ENCODE measurements at regions not wholly inside any gene's neighbourhood (a gene's known extent, or its start where the extent isn't known, plus 50 kb on each side); places are given as distances from the start of the nearest gene placed in this dataset.

DNA sequence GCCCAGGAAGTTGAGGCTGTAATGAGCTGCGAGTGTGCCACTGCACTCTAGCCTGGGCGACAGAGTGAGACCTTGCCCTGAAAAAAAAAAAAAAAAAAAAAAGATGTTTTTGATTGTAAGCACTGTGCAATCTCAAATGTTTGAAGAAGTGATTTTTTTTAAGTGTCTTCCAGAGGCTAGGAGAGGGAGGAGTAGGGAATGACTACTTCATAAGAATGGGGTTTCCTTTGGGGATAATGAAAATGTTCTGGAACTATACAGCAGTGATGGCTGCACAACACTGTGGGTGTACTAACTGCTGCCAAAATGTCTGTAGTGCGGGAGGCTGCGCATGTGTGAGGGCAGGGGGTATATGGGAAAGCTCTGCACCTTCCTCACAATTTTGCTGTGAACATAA lies 83.7 kb downstream of the MCFD2 start:
- DNase-seq: no peak
- WGBS, 5 donors: 78 to 97% (median 94%) methylated on average over 4 of the region's 4 CpGs
- TF ChIP-seq EP300 (IDR thresholded peaks at IDR 0.05): no peak
- TF ChIP-seq, protein P1, sequence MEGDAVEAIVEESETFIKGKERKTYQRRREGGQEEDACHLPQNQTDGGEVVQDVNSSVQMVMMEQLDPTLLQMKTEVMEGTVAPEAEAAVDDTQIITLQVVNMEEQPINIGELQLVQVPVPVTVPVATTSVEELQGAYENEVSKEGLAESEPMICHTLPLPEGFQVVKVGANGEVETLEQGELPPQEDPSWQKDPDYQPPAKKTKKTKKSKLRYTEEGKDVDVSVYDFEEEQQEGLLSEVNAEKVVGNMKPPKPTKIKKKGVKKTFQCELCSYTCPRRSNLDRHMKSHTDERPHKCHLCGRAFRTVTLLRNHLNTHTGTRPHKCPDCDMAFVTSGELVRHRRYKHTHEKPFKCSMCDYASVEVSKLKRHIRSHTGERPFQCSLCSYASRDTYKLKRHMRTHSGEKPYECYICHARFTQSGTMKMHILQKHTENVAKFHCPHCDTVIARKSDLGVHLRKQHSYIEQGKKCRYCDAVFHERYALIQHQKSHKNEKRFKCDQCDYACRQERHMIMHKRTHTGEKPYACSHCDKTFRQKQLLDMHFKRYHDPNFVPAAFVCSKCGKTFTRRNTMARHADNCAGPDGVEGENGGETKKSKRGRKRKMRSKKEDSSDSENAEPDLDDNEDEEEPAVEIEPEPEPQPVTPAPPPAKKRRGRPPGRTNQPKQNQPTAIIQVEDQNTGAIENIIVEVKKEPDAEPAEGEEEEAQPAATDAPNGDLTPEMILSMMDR (IDR thresholded peaks at IDR 0.05): no peak
- no peak for TF ChIP-seq POLR2AphosphoS5 (IDR thresholded peaks at IDR 0.05)
- no peak for TF ChIP-seq POLR2A (IDR thresholded peaks at IDR 0.05)
- no peaks in the 10 kb centered on the region for H3K27me3 ChIP-seq
- H3K4me3 ChIP-seq: no peak overlapping the region
- no peaks in the 10 kb centered on the region for H3K9me3 ChIP-seq
- peaks cover 0 to 12% (median 3%) of the 10 kb centered on the region in 4 donors for H3K4me1 ChIP-seq
- H3K27ac ChIP-seq: no peak overlapping the region
- intact Hi-C loops (cut with DNase I; ENCODE audit: low total_unique reads): no loop called here
- H3K36me3 ChIP-seq: no peaks in the 10 kb centered on the region

DNA sequence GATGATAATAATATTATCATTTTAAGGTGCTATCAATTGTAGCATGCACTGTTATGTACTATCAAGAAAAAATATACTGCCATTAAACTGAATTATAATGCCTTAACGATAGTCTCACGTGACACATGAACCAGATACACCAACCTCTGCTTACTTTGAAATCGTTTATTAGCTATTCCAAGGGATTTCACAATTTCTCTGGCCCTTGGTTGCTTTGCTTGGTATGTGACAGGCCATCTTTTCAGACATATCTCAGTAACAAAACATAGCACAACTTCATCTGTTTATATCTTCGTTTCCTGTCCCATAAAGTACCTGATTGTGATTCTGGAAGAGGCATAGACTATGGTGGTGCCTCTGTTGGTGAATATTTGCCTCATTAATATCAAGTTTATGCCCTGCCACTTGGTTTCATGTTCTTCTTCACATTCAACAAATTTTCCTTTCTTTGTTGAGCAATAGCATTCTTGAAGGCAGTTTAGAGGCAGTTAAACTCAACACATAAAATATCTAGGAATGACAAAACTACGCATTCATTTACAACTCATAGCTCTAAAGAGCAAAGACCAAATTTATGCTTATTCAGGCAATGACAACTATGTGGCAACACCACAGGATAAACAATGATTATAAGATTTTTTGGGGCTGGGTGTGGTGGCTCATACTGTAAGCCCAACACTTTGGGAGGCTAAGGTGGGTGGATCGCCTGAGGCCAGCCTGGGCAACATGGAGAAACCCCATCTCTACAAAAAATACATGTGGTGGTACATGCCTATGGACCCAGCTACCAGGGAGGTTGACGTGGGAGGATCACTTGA lies 84.3 kb downstream of the MCFD2 start:
- H3K27me3 ChIP-seq: no peaks in the 10 kb centered on the region
- H3K9me3 ChIP-seq: no peaks in the 10 kb centered on the region
- TF ChIP-seq, protein P1 (IDR thresholded peaks at IDR 0.05): no peak
- TF ChIP-seq POLR2AphosphoS5 (IDR thresholded peaks at IDR 0.05) (no peak), EP300 (IDR thresholded peaks at IDR 0.05) (no peak), POLR2A (IDR thresholded peaks at IDR 0.05) (no peak)
- no peak for DNase-seq
- H3K36me3 ChIP-seq: no peaks in the 10 kb centered on the region
- intact Hi-C loops (cut with DNase I; ENCODE audit: low total_unique reads): no loop called here
- H3K4me3 ChIP-seq: no peak overlapping the region
- peaks cover 0 to 6% (median 2%) of the 10 kb centered on the region in 4 donors for H3K4me1 ChIP-seq
- 80 to 87% (median 83%) methylated on average over 7 of the region's 7 CpGs for WGBS, 5 donors
- H3K27ac ChIP-seq: no peak overlapping the region

DNA sequence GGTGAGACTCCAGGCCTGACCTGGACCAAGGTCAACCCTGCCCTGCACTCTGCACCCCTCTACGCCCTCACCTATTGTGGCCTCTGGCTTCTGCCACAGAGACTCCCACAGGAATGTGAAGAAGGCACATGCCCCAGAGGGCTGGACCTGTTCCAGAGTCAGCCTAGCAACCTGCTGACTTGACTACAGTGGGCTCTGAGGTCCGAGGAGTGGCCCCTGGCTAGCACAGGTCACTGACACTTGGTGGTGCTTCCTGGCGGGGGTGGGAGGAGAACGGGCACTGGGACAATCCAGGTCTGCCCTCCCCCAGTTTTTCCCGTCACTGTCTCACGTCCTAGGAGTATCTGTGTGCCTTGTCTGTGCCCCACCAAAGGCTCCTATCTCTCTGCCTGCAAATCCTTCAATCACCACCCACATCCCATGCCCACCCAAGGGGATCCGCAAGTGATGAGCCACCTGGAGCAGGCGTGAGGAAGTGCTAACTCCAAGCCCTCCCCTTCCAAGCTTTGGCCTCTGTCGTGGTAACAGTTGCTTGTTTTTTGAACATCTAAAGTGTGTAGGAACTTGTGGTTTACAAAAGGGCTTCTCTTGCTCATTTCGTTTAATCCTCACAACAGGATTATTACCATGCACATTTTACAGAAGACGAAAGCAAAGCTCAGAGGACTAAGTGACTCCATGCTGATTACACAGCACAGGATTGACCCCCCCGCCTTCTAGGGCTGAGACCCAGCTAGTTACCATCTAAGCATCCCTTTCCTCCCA lies 86.2 kb downstream of the MCFD2 start:
- no peak for TF ChIP-seq POLR2A (IDR thresholded peaks at IDR 0.05)
- no peak for TF ChIP-seq POLR2AphosphoS5 (IDR thresholded peaks at IDR 0.05)
- TF ChIP-seq, protein P1 (IDR thresholded peaks at IDR 0.05): no peak
- no peak for TF ChIP-seq EP300 (IDR thresholded peaks at IDR 0.05)
- 76 to 84% (median 82%) methylated on average over 11 to 12 of the region's 12 CpGs for WGBS, 5 donors
- intact Hi-C loops (cut with DNase I; ENCODE audit: low total_unique reads): no loop called here
- Histone ChIP-seq H3K9me3 (no peaks in the 10 kb centered on the region), H3K4me1 (peaks cover 0 to 4% (median 0%) of the 10 kb centered on the region in 4 donors), H3K27me3 (no peaks in the 10 kb centered on the region), H3K4me3 (no peak overlapping the region), H3K27ac (no peak overlapping the region), H3K36me3 (no peaks in the 10 kb centered on the region)
- DNase-seq: no peak

DNA sequence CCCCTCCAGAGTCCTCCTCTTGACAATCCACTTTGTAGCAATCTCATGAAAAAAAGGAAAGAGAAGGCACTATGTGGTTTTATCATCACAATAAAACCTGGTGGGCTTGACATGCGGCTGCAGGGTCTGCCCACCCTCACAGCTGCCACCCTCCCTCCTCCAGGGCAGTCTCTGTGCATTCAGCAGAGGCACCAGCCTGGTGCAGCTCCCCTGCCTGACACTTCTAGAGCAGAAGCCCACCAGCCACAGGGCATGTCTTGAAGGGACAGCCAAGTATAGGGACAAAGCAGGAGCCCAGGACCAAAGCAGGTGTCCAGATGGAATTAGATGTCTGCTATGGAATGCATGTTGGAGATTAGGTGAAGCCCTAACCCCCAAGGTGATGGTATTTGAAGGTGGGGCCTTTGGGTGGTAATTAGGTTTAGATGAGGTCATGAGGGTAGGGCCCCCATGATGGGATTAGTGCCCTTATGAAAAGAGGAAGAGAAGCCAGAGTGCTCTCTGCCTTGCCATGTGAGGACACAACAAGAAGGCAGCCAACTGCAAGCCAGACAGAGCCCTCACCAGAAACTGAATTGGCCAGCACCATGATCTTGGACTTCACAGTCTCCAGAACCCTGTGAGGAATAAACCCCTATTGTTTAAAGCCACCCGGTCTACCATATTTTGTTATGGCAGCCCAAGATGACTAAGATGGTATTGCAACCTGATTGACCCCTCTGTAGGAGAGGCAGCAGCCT lies 86.9 kb downstream of the MCFD2 start:
- Histone ChIP-seq H3K4me1 (peaks cover 0 to 4% (median 0%) of the 10 kb centered on the region in 4 donors), H3K9me3 (no peaks in the 10 kb centered on the region), H3K27ac (no peak overlapping the region), H3K36me3 (no peaks in the 10 kb centered on the region), H3K27me3 (no peaks in the 10 kb centered on the region), H3K4me3 (no peak overlapping the region)
- 79 to 96% (median 94%) methylated on average over 2 of the region's 2 CpGs for WGBS, 5 donors
- intact Hi-C loops (cut with DNase I; ENCODE audit: low total_unique reads): no loop called here
- no peak for TF ChIP-seq EP300 (IDR thresholded peaks at IDR 0.05)
- TF ChIP-seq POLR2A (IDR thresholded peaks at IDR 0.05): no peak
- no peak for TF ChIP-seq POLR2AphosphoS5 (IDR thresholded peaks at IDR 0.05)
- TF ChIP-seq, protein P1 (IDR thresholded peaks at IDR 0.05): no peak
- no peak for DNase-seq
